HepG2 (cell line): ENCODE measurements at regions not wholly inside any gene's neighbourhood (a gene's known extent, or its start where the extent isn't known, plus 50 kb on each side); places are given as distances from the start of the nearest gene placed in this dataset.

Source experiments
- BRCA1 ChIP-seq: sonication (generic); formaldehyde crosslinking; IDR thresholded peaks from 2 replicates; pipeline ENCODE4 v1.4.0; 2020; ENCODE audit warnings: missing genetic modification reagents
- PITX1 ChIP-seq: sonication (generic); formaldehyde crosslinking; IDR thresholded peaks from 2 replicates; pipeline ENCODE4 v1.5.1; 2020; ENCODE audit warnings: mild to moderate bottlenecking, missing genetic modification reagents
- RNF2 ChIP-seq: fragments of 450-650 bp; conservative IDR thresholded peaks from 2 replicates; pipeline ENCODE4 v1.6.1; 2016; ENCODE audit warnings: low read depth
- ZC3H4 ChIP-seq: sonication (generic); formaldehyde crosslinking; IDR thresholded peaks from 2 replicates; pipeline ENCODE4 v1.4.0; 2020; ENCODE audit warnings: missing genetic modification reagents, borderline replicate concordance
- ZNF335 ChIP-seq: sonication (generic); formaldehyde crosslinking; IDR thresholded peaks from 2 replicates; pipeline ENCODE4 v1.4.0; 2020; ENCODE audit warnings: missing genetic modification reagents
- ZNF530 ChIP-seq: sonication (generic); formaldehyde crosslinking; IDR thresholded peaks from 2 replicates; pipeline ENCODE4 v1.5.0; 2020; ENCODE audit warnings: low read depth, mild to moderate bottlenecking, missing genetic modification reagents
- ZNF670 ChIP-seq: sonication (generic); formaldehyde crosslinking; IDR thresholded peaks from 2 replicates; pipeline ENCODE4 v1.8.0; 2022; ENCODE audit warnings: mild to moderate bottlenecking, missing genetic modification reagents, borderline replicate concordance
- TF ChIP-seq, protein P1 (sequence below): sonication (generic); formaldehyde crosslinking; IDR thresholded peaks from 2 replicates; pipeline ENCODE4 v1.5.0; 2020; ENCODE audit warnings: missing genetic modification reagents
- TF ChIP-seq, protein P2 (sequence below): sonication (generic); formaldehyde crosslinking; IDR thresholded peaks from 2 replicates; pipeline ENCODE4 v1.4.0; 2020; ENCODE audit warnings: missing genetic modification reagents; ENCODE audit errors: not compliant biosample characterization
- TF ChIP-seq, protein P3 (sequence below), 2 experiments: sonication (generic) in 1 of 2; formaldehyde crosslinking in 1 of 2; IDR thresholded peaks; 2 replicates each; pipeline versions ENCODE4 v1.4.0 to v1.6.1; 2018 to 2020; ENCODE audit warnings: missing genetic modification reagents in 2 of 2, borderline replicate concordance in 1 of 2, low read depth in 1 of 2, mild to moderate bottlenecking in 1 of 2, missing biosample characterization in 1 of 2
- TF ChIP-seq, protein P4 (sequence below): sonication (generic); formaldehyde crosslinking; IDR thresholded peaks from 2 replicates; pipeline ENCODE4 v1.4.0; 2020; ENCODE audit warnings: mild to moderate bottlenecking, missing genetic modification reagents
- TF ChIP-seq, protein P5 (sequence below): sonication (generic); formaldehyde crosslinking; IDR thresholded peaks from 2 replicates; pipeline ENCODE4 v1.5.0; 2020; ENCODE audit warnings: mild to moderate bottlenecking, missing genetic modification reagents, moderate library complexity

DNA sequence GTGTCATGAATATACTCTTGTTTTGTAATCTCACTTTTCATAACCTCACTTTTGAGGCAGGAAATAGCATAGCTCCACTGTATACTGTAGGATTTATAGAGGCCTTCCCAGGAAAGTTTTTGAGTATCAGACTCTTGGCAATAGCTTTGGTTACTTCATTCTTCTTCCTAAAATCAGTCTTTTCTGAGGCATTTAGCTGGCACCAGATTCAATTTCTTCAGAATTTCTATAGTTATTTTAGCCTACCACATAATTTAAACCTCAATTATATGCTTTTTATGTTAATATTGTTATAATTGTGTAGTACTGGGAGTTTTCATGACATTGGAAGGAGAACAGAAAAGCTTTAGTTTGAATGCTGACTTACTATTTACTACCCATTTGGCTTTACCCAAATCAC lies 322.3 kb upstream of the FAR2 start:
- TF ChIP-seq, protein P1, sequence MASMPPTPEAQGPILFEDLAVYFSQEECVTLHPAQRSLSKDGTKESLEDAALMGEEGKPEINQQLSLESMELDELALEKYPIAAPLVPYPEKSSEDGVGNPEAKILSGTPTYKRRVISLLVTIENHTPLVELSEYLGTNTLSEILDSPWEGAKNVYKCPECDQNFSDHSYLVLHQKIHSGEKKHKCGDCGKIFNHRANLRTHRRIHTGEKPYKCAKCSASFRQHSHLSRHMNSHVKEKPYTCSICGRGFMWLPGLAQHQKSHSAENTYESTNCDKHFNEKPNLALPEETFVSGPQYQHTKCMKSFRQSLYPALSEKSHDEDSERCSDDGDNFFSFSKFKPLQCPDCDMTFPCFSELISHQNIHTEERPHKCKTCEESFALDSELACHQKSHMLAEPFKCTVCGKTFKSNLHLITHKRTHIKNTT (CRISPR knock-in tag) = no peak
- TF ChIP-seq RNF2 = no peak
- TF ChIP-seq, protein P2, sequence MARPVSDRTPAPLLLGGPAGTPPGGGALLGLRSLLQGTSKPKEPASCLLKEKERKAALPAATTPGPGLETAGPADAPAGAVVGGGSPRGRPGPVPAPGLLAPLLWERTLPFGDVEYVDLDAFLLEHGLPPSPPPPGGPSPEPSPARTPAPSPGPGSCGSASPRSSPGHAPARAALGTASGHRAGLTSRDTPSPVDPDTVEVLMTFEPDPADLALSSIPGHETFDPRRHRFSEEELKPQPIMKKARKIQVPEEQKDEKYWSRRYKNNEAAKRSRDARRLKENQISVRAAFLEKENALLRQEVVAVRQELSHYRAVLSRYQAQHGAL (CRISPR knock-in tag) = no peak
- no peak for TF ChIP-seq ZNF670 (CRISPR knock-in tag)
- no peak for TF ChIP-seq ZNF335 (CRISPR knock-in tag)
- TF ChIP-seq, protein P3, sequence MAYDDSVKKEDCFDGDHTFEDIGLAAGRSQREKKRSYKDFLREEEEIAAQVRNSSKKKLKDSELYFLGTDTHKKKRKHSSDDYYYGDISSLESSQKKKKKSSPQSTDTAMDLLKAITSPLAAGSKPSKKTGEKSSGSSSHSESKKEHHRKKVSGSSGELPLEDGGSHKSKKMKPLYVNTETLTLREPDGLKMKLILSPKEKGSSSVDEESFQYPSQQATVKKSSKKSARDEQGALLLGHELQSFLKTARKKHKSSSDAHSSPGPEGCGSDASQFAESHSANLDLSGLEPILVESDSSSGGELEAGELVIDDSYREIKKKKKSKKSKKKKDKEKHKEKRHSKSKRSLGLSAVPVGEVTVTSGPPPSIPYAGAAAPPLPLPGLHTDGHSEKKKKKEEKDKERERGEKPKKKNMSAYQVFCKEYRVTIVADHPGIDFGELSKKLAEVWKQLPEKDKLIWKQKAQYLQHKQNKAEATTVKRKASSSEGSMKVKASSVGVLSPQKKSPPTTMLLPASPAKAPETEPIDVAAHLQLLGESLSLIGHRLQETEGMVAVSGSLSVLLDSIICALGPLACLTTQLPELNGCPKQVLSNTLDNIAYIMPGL (CRISPR knock-in tag; IDR thresholded peaks at IDR 0.05; ENCODE audit: borderline replicate concordance in 1 of 2, low read depth in 1 of 2) = no peak
- TF ChIP-seq, protein P4, sequence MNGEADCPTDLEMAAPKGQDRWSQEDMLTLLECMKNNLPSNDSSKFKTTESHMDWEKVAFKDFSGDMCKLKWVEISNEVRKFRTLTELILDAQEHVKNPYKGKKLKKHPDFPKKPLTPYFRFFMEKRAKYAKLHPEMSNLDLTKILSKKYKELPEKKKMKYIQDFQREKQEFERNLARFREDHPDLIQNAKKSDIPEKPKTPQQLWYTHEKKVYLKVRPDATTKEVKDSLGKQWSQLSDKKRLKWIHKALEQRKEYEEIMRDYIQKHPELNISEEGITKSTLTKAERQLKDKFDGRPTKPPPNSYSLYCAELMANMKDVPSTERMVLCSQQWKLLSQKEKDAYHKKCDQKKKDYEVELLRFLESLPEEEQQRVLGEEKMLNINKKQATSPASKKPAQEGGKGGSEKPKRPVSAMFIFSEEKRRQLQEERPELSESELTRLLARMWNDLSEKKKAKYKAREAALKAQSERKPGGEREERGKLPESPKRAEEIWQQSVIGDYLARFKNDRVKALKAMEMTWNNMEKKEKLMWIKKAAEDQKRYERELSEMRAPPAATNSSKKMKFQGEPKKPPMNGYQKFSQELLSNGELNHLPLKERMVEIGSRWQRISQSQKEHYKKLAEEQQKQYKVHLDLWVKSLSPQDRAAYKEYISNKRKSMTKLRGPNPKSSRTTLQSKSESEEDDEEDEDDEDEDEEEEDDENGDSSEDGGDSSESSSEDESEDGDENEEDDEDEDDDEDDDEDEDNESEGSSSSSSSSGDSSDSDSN (CRISPR knock-in tag) = no peak
- TF ChIP-seq, protein P5, sequence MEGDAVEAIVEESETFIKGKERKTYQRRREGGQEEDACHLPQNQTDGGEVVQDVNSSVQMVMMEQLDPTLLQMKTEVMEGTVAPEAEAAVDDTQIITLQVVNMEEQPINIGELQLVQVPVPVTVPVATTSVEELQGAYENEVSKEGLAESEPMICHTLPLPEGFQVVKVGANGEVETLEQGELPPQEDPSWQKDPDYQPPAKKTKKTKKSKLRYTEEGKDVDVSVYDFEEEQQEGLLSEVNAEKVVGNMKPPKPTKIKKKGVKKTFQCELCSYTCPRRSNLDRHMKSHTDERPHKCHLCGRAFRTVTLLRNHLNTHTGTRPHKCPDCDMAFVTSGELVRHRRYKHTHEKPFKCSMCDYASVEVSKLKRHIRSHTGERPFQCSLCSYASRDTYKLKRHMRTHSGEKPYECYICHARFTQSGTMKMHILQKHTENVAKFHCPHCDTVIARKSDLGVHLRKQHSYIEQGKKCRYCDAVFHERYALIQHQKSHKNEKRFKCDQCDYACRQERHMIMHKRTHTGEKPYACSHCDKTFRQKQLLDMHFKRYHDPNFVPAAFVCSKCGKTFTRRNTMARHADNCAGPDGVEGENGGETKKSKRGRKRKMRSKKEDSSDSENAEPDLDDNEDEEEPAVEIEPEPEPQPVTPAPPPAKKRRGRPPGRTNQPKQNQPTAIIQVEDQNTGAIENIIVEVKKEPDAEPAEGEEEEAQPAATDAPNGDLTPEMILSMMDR (CRISPR knock-in tag) = no peak
- no peak for TF ChIP-seq BRCA1 (CRISPR knock-in tag)
- TF ChIP-seq ZC3H4 (CRISPR knock-in tag) = no peak
- no peak for TF ChIP-seq PITX1 (CRISPR knock-in tag)
- no peak for TF ChIP-seq ZNF530 (CRISPR knock-in tag)
